ENCODE measurements at regions not wholly inside any gene's neighbourhood (a gene's known extent, or its start where the extent isn't known, plus 50 kb on each side); places are given as distances from the start of the nearest gene placed in this dataset.

DNA sequence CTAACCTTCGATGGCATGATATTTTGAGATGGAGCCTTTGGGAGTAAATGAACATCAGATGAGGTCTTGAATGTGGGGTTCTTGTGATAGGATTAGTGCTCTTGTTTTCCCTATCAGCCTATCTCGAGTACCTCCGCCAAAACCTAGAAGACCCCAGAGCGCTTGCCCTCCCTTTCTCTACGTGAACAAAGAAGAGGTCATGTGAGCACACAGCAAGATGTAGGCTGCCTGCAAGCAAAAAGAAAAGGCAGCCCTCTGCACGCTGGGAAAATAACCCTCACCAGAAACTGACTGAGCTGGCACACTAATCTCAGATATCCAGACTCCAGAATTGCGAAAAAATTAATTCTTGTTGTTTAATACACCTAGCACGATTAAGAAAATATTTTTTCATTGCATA is 799.8 kb upstream of the SLC10A2 start:
- TF ChIP-seq, protein P1, sequence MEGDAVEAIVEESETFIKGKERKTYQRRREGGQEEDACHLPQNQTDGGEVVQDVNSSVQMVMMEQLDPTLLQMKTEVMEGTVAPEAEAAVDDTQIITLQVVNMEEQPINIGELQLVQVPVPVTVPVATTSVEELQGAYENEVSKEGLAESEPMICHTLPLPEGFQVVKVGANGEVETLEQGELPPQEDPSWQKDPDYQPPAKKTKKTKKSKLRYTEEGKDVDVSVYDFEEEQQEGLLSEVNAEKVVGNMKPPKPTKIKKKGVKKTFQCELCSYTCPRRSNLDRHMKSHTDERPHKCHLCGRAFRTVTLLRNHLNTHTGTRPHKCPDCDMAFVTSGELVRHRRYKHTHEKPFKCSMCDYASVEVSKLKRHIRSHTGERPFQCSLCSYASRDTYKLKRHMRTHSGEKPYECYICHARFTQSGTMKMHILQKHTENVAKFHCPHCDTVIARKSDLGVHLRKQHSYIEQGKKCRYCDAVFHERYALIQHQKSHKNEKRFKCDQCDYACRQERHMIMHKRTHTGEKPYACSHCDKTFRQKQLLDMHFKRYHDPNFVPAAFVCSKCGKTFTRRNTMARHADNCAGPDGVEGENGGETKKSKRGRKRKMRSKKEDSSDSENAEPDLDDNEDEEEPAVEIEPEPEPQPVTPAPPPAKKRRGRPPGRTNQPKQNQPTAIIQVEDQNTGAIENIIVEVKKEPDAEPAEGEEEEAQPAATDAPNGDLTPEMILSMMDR (IDR thresholded peaks at IDR 0.05; ENCODE audit: control insufficient read depth, extremely low read depth, insufficient read depth), result no peak
- DNase-seq (ENCODE audit: low read depth), result no peak
- no peak overlapping the region for H3K4me3 ChIP-seq (ENCODE audit: low read depth, low read length)

GRCh38 chr13:103862525-103862924 is 796.3 kb upstream of the SLC10A2 start:
- DNase-seq (ENCODE audit: low read depth), result no peak
- no peak overlapping the region for H3K4me3 ChIP-seq (ENCODE audit: low read depth, low read length)
- TF ChIP-seq, protein P1 (IDR thresholded peaks at IDR 0.05; ENCODE audit: control insufficient read depth, extremely low read depth, insufficient read depth), result no peak

DNA sequence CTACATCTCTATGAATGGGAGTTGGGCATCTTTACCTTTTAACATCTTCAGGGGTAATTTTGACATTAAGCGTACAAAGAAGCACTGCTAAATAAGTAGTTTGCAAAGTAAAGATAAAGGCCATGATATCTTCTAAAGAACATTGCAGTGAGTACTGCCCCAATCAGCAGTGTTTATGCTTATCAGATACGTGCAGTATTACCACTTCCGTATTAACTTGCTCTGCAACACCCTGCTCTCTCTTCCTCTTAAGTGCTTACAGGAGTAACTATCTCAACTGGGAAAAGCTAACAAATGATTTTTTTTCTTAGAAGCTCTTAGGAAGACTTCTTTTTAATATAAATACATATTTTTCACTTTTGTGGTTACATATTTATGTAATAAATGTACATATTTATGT is 793.7 kb upstream of the SLC10A2 start:
- no peak for DNase-seq (ENCODE audit: low read depth)
- TF ChIP-seq, protein P1 (IDR thresholded peaks at IDR 0.05; ENCODE audit: control insufficient read depth, extremely low read depth, insufficient read depth), result no peak
- no peak overlapping the region for H3K4me3 ChIP-seq (ENCODE audit: low read depth, low read length)

DNA sequence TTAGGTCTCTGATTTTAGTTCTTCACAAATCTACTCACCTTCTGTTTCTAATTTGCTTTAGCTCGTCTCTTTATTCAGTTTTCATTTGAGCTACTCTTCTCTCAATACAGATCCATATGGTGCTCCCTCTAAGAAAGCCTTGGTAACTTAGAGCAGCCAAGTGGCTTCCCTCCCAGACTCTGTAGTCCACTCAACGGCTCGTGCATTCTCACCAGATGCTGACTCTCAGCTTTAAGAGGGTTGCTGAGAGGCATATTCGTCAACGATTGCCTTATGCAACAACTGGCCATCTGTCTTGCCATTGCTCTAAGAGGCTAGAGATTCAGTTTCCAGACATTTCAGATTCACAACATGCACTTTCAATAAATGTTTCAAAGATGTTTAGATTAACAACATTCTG is 785.8 kb upstream of the SLC10A2 start:
- TF ChIP-seq, protein P1 (IDR thresholded peaks at IDR 0.05; ENCODE audit: control insufficient read depth, extremely low read depth, insufficient read depth), result no peak
- no peak overlapping the region for H3K4me3 ChIP-seq (ENCODE audit: low read depth, low read length)
- DNase-seq (ENCODE audit: low read depth), result no peak

GRCh38 chr13:103844471-103844870 is 778.3 kb upstream of the SLC10A2 start:
- TF ChIP-seq, protein P1 (IDR thresholded peaks at IDR 0.05; ENCODE audit: control insufficient read depth, extremely low read depth, insufficient read depth), result no peak
- DNase-seq (ENCODE audit: low read depth), result no peak
- H3K4me3 ChIP-seq (ENCODE audit: low read depth, low read length), result no peak overlapping the region

DNA sequence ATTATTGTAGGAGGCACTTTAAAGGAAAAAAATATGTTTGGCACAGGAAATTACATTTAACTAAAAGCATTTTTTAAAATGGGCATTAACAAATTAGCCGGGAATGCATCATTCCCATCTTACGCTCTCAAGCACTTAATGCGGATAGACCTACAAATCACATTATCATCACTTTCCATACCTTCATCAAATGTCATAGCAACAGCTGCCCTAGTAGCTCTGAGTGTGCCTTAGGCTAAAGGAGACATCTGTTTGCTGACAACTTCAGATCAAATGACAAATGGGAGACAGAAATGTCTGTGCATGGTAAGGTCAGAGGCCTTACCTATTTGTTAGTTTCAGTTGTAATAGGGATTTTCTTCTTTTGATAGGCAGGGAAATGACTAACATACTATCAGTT is 773.2 kb upstream of the SLC10A2 start:
- no peak for DNase-seq (ENCODE audit: low read depth)
- H3K4me3 ChIP-seq (ENCODE audit: low read depth, low read length), result no peak overlapping the region
- TF ChIP-seq, protein P1 (IDR thresholded peaks at IDR 0.05; ENCODE audit: control insufficient read depth, extremely low read depth, insufficient read depth), result no peak

DNA sequence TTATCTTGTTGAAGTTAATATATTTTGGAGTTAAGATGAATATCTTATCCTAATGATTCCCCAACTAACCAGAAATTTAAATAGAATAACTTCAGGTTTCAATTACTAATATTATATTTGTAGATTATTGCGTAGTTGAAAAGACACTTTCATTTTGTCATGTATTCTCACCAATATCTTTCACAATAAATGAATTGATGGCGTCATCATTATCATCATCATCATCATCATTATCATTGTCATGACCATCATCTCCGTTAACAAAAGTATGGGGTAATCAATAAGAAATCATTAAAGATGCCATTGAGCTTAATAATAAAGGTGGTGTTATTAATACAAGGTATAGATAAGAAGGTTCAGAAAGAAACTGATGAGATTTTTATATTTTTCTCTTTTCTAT is 768.8 kb upstream of the SLC10A2 start:
- TF ChIP-seq, protein P1 (IDR thresholded peaks at IDR 0.05; ENCODE audit: control insufficient read depth, extremely low read depth, insufficient read depth), result no peak
- no peak overlapping the region for H3K4me3 ChIP-seq (ENCODE audit: low read depth, low read length)
- no peak for DNase-seq (ENCODE audit: low read depth)

Measured in LNCaP clone FGC (cell line).